Neural cell (in vitro differentiated cells): ENCODE measurements at regions not wholly inside any gene's neighbourhood (a gene's known extent, or its start where the extent isn't known, plus 50 kb on each side); places are given as distances from the start of the nearest gene placed in this dataset.

Experiments
- H2AFZ ChIP-seq: fragments of 200-600, 300-800 bp; sonication (generic), shearing (Covaris generic); 2 replicates; pipeline ENCODE4 v1.6.0; 2014; ENCODE audit warnings: low read depth, mild to moderate bottlenecking, antibody characterized with exemption, low read length, moderate library complexity
- H3F3A ChIP-seq: fragments of 200-600 bp; shearing (Covaris generic); 2 replicates; pipeline ENCODE4 v1.6.1; 2016; ENCODE audit warnings: mild to moderate bottlenecking, moderate library complexity, mixed read lengths, antibody characterized with exemption, low read length; ENCODE audit not compliant: insufficient read depth, poor library complexity, severe bottlenecking
- H3K27ac ChIP-seq: fragments of 200-600, 300-800 bp; sonication (generic), shearing (Covaris generic); 2 replicates; pipeline ENCODE4 v1.5.1; 2014; ENCODE audit warnings: mild to moderate bottlenecking, low read length, moderate library complexity
- H3K27me3 ChIP-seq: fragments of 300-800, 200-600 bp; sonication (generic), shearing (Covaris generic); 2 replicates; pipeline ENCODE4 v1.6.0; 2014; ENCODE audit warnings: mild to moderate bottlenecking, low read depth, low read length, moderate library complexity; ENCODE audit not compliant: insufficient read depth
- H3K36me3 ChIP-seq: fragments of 300-800, 200-600 bp; sonication (generic), shearing (Covaris generic); 2 replicates; pipeline ENCODE4 v1.5.1; 2014; ENCODE audit warnings: mild to moderate bottlenecking, antibody characterized with exemption, low read length, moderate library complexity; ENCODE audit not compliant: insufficient read depth
- H3K4me2 ChIP-seq: fragments of 300-800, 200-600 bp; sonication (generic), shearing (Covaris generic); 2 replicates; pipeline ENCODE4 v1.6.0; 2014; ENCODE audit warnings: mild to moderate bottlenecking, low read length
- H3K4me3 ChIP-seq: fragments of 300-800, 200-600 bp; sonication (generic), shearing (Covaris generic); 2 replicates; pipeline ENCODE4 v1.5.1; 2014; ENCODE audit warnings: mild to moderate bottlenecking, low read length, moderate library complexity
- H3K79me2 ChIP-seq: fragments of 200-600 bp; shearing (Covaris generic); replicated peaks from 2 replicates; pipeline ENCODE4 v1.6.0; 2014; ENCODE audit warnings: mild to moderate bottlenecking, low read length, moderate library complexity; ENCODE audit not compliant: insufficient read depth
- H3K9ac ChIP-seq: fragments of 300-800, 200-600 bp; sonication (generic), shearing (Covaris generic); 2 replicates; pipeline ENCODE4 v1.6.1; 2016; ENCODE audit warnings: mild to moderate bottlenecking, low read length, mixed read lengths
- H3K9me2 ChIP-seq: fragments of 200-600 bp; shearing (Covaris generic); 2 replicates; pipeline ENCODE4 v1.6.1; 2016; ENCODE audit warnings: mild to moderate bottlenecking, low read length, mixed read lengths; ENCODE audit not compliant: insufficient read depth
- H3K9me3 ChIP-seq: fragments of 200-600, 300-800 bp; sonication (generic), shearing (Covaris generic); 2 replicates; pipeline ENCODE4 v1.6.1; 2016; ENCODE audit warnings: mild to moderate bottlenecking, mixed run types, low read length, moderate library complexity, mixed read lengths
- H4K20me1 ChIP-seq: fragments of 200-600 bp; shearing (Covaris generic); 2 replicates; pipeline ENCODE4 v1.6.1; 2016; ENCODE audit warnings: mild to moderate bottlenecking, mixed run types; ENCODE audit not compliant: insufficient read depth
- EP300 ChIP-seq: fragments of 450-650 bp; conservative IDR thresholded peaks from 2 replicates; pipeline ENCODE4 v1.6.1; 2014; ENCODE audit warnings: antibody characterized with exemption, mild to moderate bottlenecking, moderate library complexity; ENCODE audit not compliant: poor library complexity, severe bottlenecking
- EZH2 ChIP-seq: fragments of 200-600, 300-800 bp; shearing (Covaris generic), sonication (generic); IDR thresholded peaks from 2 replicates; pipeline ENCODE4 v1.6.1; 2014; ENCODE audit warnings: antibody characterized with exemption, low read length, borderline replicate concordance, mild to moderate bottlenecking; ENCODE audit not compliant: insufficient read depth, poor library complexity, severe bottlenecking
- MXI1 ChIP-seq: fragments of 450-650 bp; conservative IDR thresholded peaks from 2 replicates; pipeline ENCODE4 v1.6.1; 2014; ENCODE audit warnings: antibody characterized with exemption, mild to moderate bottlenecking; ENCODE audit not compliant: poor library complexity, severe bottlenecking
- POLR2AphosphoS5 ChIP-seq: IDR thresholded peaks from 2 replicates; pipeline ENCODE4 v1.6.1; 2012
- RAD21 ChIP-seq: fragments of 450-650 bp; conservative IDR thresholded peaks from 2 replicates; pipeline ENCODE4 v1.6.1; 2014; ENCODE audit warnings: antibody characterized with exemption, mild to moderate bottlenecking, moderate library complexity
- SMC3 ChIP-seq: fragments of 450-650 bp; conservative IDR thresholded peaks from 2 replicates; pipeline ENCODE4 v1.6.1; 2014; ENCODE audit warnings: antibody characterized with exemption, mild to moderate bottlenecking, moderate library complexity; ENCODE audit not compliant: poor library complexity
- TAF1 ChIP-seq: IDR thresholded peaks from 2 replicates; pipeline ENCODE4 v1.6.1; 2012; ENCODE audit warnings: low read depth
- TF ChIP-seq, protein P1 (sequence below): IDR thresholded peaks from 2 replicates; pipeline ENCODE4 v1.6.1; 2012; ENCODE audit warnings: borderline replicate concordance
- TF ChIP-seq, protein P2 (sequence below): fragments of 450-650 bp; IDR thresholded peaks from 2 replicates; pipeline ENCODE4 v1.5.1; 2014; ENCODE audit warnings: antibody characterized with exemption, mild to moderate bottlenecking, moderate library complexity; ENCODE audit not compliant: poor library complexity, severe bottlenecking

DNA sequence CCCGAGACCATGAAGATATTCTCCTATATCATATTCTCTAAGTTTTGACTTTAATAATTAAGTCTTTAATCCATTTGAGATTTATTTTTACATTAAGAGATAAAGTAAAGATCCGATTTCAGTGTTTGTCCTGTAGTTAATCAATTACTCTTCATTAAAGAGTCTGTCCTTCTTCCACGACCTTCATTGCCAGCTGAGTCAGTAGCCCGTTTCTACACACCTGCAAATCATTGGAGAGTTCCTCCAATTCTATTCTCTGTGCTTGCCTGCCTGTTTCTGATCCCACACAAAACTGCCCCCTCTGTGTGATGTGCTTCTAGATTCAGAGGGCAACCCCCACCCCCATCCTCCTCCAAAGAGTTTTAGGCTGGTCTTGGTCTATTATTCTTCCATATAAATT lies 119.2 kb downstream of the KCNF1 start:
- TF ChIP-seq EP300 (no peak), MXI1 (no peak), TAF1 (no peak), EZH2 (no peak), SMC3 (no peak), RAD21 (no peak), POLR2AphosphoS5 (no peak)
- TF ChIP-seq, protein P1, sequence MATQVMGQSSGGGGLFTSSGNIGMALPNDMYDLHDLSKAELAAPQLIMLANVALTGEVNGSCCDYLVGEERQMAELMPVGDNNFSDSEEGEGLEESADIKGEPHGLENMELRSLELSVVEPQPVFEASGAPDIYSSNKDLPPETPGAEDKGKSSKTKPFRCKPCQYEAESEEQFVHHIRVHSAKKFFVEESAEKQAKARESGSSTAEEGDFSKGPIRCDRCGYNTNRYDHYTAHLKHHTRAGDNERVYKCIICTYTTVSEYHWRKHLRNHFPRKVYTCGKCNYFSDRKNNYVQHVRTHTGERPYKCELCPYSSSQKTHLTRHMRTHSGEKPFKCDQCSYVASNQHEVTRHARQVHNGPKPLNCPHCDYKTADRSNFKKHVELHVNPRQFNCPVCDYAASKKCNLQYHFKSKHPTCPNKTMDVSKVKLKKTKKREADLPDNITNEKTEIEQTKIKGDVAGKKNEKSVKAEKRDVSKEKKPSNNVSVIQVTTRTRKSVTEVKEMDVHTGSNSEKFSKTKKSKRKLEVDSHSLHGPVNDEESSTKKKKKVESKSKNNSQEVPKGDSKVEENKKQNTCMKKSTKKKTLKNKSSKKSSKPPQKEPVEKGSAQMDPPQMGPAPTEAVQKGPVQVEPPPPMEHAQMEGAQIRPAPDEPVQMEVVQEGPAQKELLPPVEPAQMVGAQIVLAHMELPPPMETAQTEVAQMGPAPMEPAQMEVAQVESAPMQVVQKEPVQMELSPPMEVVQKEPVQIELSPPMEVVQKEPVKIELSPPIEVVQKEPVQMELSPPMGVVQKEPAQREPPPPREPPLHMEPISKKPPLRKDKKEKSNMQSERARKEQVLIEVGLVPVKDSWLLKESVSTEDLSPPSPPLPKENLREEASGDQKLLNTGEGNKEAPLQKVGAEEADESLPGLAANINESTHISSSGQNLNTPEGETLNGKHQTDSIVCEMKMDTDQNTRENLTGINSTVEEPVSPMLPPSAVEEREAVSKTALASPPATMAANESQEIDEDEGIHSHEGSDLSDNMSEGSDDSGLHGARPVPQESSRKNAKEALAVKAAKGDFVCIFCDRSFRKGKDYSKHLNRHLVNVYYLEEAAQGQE, result no peak
- TF ChIP-seq, protein P2, sequence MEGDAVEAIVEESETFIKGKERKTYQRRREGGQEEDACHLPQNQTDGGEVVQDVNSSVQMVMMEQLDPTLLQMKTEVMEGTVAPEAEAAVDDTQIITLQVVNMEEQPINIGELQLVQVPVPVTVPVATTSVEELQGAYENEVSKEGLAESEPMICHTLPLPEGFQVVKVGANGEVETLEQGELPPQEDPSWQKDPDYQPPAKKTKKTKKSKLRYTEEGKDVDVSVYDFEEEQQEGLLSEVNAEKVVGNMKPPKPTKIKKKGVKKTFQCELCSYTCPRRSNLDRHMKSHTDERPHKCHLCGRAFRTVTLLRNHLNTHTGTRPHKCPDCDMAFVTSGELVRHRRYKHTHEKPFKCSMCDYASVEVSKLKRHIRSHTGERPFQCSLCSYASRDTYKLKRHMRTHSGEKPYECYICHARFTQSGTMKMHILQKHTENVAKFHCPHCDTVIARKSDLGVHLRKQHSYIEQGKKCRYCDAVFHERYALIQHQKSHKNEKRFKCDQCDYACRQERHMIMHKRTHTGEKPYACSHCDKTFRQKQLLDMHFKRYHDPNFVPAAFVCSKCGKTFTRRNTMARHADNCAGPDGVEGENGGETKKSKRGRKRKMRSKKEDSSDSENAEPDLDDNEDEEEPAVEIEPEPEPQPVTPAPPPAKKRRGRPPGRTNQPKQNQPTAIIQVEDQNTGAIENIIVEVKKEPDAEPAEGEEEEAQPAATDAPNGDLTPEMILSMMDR, result no peak
- H3K4me2 ChIP-seq, result no peak overlapping the region
- H3K4me3 ChIP-seq, result no peak overlapping the region
- H3K27ac ChIP-seq, result no peak overlapping the region
- H3K27me3 ChIP-seq, result no peaks in the 10 kb centered on the region
- H4K20me1 ChIP-seq, result no peaks in the 10 kb centered on the region
- no peaks in the 10 kb centered on the region for H3K79me2 ChIP-seq
- H3K9me3 ChIP-seq, result peaks cover 4% of the 10 kb centered on the region
- no peak overlapping the region for H3K9ac ChIP-seq
- H3K9me2 ChIP-seq, result no peaks in the 10 kb centered on the region
- H3F3A ChIP-seq, result no peaks in the 10 kb centered on the region
- H3K36me3 ChIP-seq, result no peaks in the 10 kb centered on the region
- no peak overlapping the region for H2AFZ ChIP-seq

DNA sequence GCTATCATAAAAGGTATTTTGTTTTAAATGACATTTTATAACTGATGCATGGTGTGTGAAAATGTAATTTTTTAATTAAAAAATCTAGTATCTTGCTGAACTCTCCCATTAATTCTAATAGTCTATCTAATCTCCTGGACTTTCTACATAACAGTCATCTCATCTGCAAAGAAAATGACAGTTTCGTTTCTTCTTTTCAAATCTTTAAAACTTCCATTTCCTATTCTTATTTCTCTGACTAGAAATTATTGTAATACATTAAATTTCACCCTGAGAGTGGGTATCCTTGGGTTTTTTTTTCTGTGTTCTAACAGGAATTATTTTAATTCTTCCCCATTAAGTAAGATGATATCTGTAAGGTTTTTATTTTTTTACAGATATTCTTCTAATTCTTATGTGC lies 120.1 kb downstream of the KCNF1 start:
- H3K9me3 ChIP-seq, result peaks cover 6% of the 10 kb centered on the region
- no peak overlapping the region for H3K27ac ChIP-seq
- H2AFZ ChIP-seq, result no peak overlapping the region
- H3K36me3 ChIP-seq, result no peaks in the 10 kb centered on the region
- H3K79me2 ChIP-seq, result no peaks in the 10 kb centered on the region
- no peak overlapping the region for H3K4me2 ChIP-seq
- H3K27me3 ChIP-seq, result no peaks in the 10 kb centered on the region
- no peaks in the 10 kb centered on the region for H3F3A ChIP-seq
- no peak overlapping the region for H3K9ac ChIP-seq
- no peaks in the 10 kb centered on the region for H4K20me1 ChIP-seq
- H3K9me2 ChIP-seq, result no peaks in the 10 kb centered on the region
- no peak overlapping the region for H3K4me3 ChIP-seq
- TF ChIP-seq, protein P2, result no peak
- TF ChIP-seq EP300, result no peak
- TF ChIP-seq RAD21, result no peak
- TF ChIP-seq MXI1, result no peak
- TF ChIP-seq POLR2AphosphoS5, result no peak
- TF ChIP-seq, protein P1, result no peak
- no peak for TF ChIP-seq SMC3
- TF ChIP-seq TAF1, result no peak
- TF ChIP-seq EZH2, result no peak
